ENCODE measurements at regions not wholly inside any gene's neighbourhood (a gene's known extent, or its start where the extent isn't known, plus 50 kb on each side); places are given as distances from the start of the nearest gene placed in this dataset.
"Not testable (repeated sequence)": the region's sequence is repeated elsewhere in the genome, so short reads cannot be mapped to it uniquely, and the experiment has no call there.

DNA sequence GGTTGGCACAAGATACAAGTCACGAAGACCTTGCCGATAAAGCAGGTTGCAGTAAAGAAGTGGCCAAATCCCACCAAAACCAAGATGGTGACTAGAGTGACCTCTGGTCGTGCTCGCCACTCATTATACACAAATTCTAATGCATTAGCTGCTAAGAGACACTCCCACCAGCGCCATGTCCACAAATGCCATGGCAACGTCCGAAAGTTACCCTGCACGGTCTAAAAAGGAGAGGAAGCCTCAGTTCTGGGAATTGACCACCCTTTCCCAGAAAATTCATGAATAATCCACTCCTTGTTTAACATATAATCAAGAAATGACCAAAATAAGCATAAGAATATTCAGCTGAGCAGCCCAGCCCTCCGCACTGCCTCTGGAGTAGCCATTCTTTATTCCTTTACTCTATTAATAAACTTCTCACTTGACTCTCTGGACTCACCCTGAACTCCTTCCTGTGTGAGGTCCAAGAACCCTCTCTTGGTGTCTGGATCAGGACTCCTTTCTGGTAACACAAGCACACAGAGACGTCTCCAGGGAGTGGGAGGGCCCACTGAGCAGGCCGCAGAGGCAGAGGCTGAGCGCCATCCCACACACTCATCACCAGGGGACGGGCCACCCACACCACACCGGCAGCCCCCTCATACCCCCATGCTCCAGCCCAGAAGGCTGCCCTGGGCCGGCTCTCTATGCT is 5431.8 kb upstream of the TPTE start:
- not testable (repeated sequence) for TF ChIP-seq POLR2AphosphoS5 (IDR thresholded peaks at IDR 0.05; ENCODE audit: borderline replicate concordance, low read depth, low read length); EZH2 (IDR thresholded peaks at IDR 0.05)
